Karpas-422 (cell line): ENCODE measurements at regions not wholly inside any gene's neighbourhood (a gene's known extent, or its start where the extent isn't known, plus 50 kb on each side); places are given as distances from the start of the nearest gene placed in this dataset.

Experiments used
- DNase-seq: peaks from one replicate; pipeline ENCODE4 v3.0.0-alpha.2; 2015
- H2AFZ ChIP-seq: fragments of 200-600 bp; sonication (generic); 2 replicates; pipeline ENCODE4 v1.6.1; 2014; ENCODE audit warnings: antibody characterized with exemption, low read length, mixed read lengths
- H3K27ac ChIP-seq: fragments of 200-600 bp; sonication (generic); 2 replicates; pipeline ENCODE4 v1.5.1; 2014; ENCODE audit warnings: mild to moderate bottlenecking, low read length, moderate library complexity
- H3K27me3 ChIP-seq: fragments of 200-600 bp; sonication (generic); 2 replicates; pipeline ENCODE4 v1.6.1; 2014; ENCODE audit warnings: low read length, mixed read lengths
- H3K36me3 ChIP-seq: fragments of 200-600 bp; sonication (generic); 2 replicates; pipeline ENCODE4 v1.6.1; 2014; ENCODE audit warnings: low read length, mixed read lengths; ENCODE audit not compliant: insufficient read depth
- H3K4me1 ChIP-seq: fragments of 200-600 bp; sonication (generic); 2 replicates; pipeline ENCODE4 v1.6.1; 2014; ENCODE audit warnings: mild to moderate bottlenecking, low read length, mixed read lengths
- H3K4me2 ChIP-seq: fragments of 200-600 bp; sonication (generic); 2 replicates; pipeline ENCODE4 v1.6.1; 2014; ENCODE audit warnings: low read length, low read depth, mild to moderate bottlenecking; ENCODE audit not compliant: poor library complexity, severe bottlenecking
- H3K4me3 ChIP-seq: fragments of 200-600 bp; sonication (generic); 2 replicates; pipeline ENCODE4 v1.5.1; 2014; ENCODE audit warnings: mild to moderate bottlenecking, antibody characterized with exemption, low read length, mixed read lengths
- H3K79me2 ChIP-seq: fragments of 200-600 bp; sonication (generic); 2 replicates; pipeline ENCODE4 v1.6.1; 2014; ENCODE audit warnings: mild to moderate bottlenecking, low read length, mixed read lengths
- H3K9ac ChIP-seq: fragments of 200-600 bp; sonication (generic); 2 replicates; pipeline ENCODE4 v1.6.0; 2014; ENCODE audit warnings: low read length
- H3K9me2 ChIP-seq: fragments of 200-600 bp; sonication (generic), shearing (Covaris generic); replicated peaks from 2 replicates; pipeline ENCODE4 v1.6.0; 2014; ENCODE audit warnings: mild to moderate bottlenecking, low read length, moderate library complexity; ENCODE audit not compliant: insufficient read depth
- H3K9me3 ChIP-seq: fragments of 300-700, 200-600 bp; sonication (generic); 2 replicates; pipeline ENCODE4 v1.6.1; 2014; ENCODE audit warnings: low read length, mixed read lengths
- H4K20me1 ChIP-seq: fragments of 200-600 bp; sonication (generic); 2 replicates; pipeline ENCODE4 v1.6.1; 2014; ENCODE audit warnings: mild to moderate bottlenecking, antibody characterized with exemption, low read length, low read depth; ENCODE audit not compliant: insufficient read depth

GRCh38 chr1:4276238-4276637 is 376.2 kb upstream of the C1orf174 start:
- Histone ChIP-seq H2AFZ (no peak overlapping the region), H3K27ac (no peak overlapping the region), H3K9me3 (no peaks in the 10 kb centered on the region), H3K9me2 (no peaks in the 10 kb centered on the region), H3K4me1 (no peaks in the 10 kb centered on the region), H4K20me1 (no peaks in the 10 kb centered on the region), H3K79me2 (no peaks in the 10 kb centered on the region), H3K9ac (no peak overlapping the region), H3K27me3 (no peaks in the 10 kb centered on the region; the same call in 1 of the 2 replicates), H3K4me3 (no peak overlapping the region), H3K4me2 (no peak overlapping the region), H3K36me3 (no peaks in the 10 kb centered on the region)
- DNase-seq: no peak

GRCh38 chr1:4277598-4277997 is 376.8 kb upstream of the AJAP1 start:
- Histone ChIP-seq H3K27me3 (no peaks in the 10 kb centered on the region; the same call in 1 of the 2 replicates), H3K27ac (no peak overlapping the region), H3K36me3 (no peaks in the 10 kb centered on the region), H3K9me2 (no peaks in the 10 kb centered on the region), H4K20me1 (no peaks in the 10 kb centered on the region), H3K79me2 (no peaks in the 10 kb centered on the region), H3K9me3 (no peaks in the 10 kb centered on the region), H2AFZ (no peak overlapping the region), H3K4me2 (no peak overlapping the region), H3K9ac (no peak overlapping the region), H3K4me1 (no peaks in the 10 kb centered on the region), H3K4me3 (no peak overlapping the region)
- no peak for DNase-seq

- Histone ChIP-seq H3K27me3 (peaks cover 3% of the 10 kb centered on the region; the same call in 1 of the 2 replicates), H3K4me2 (no peak overlapping the region), H3K4me3 (no peak overlapping the region), H3K27ac (no peak overlapping the region), H3K9me2 (no peaks in the 10 kb centered on the region), H2AFZ (no peak overlapping the region), H3K9me3 (no peaks in the 10 kb centered on the region), H3K36me3 (no peaks in the 10 kb centered on the region), H3K9ac (no peak overlapping the region), H4K20me1 (no peaks in the 10 kb centered on the region), H3K79me2 (no peaks in the 10 kb centered on the region), H3K4me1 (no peaks in the 10 kb centered on the region)
- DNase-seq: no peak
These were observed 369.4 kb upstream of the AJAP1 start for GRCh38 chr1:4284976-4285375.

- Histone ChIP-seq H3K27me3 (0 out of 2 replicates have a peak, but pooled peaks cover 3% of the 10 kb centered on the region), H4K20me1 (no peaks in the 10 kb centered on the region), H3K36me3 (no peaks in the 10 kb centered on the region), H3K9me2 (no peaks in the 10 kb centered on the region), H3K4me3 (no peak overlapping the region), H3K4me1 (no peaks in the 10 kb centered on the region), H3K9me3 (no peaks in the 10 kb centered on the region), H2AFZ (no peak overlapping the region), H3K79me2 (no peaks in the 10 kb centered on the region), H3K27ac (no peak overlapping the region), H3K4me2 (no peak overlapping the region), H3K9ac (no peak overlapping the region)
- DNase-seq: no peak
These were observed 361.5 kb upstream of the AJAP1 start for GRCh38 chr1:4292861-4293260.

- Histone ChIP-seq H4K20me1 (no peaks in the 10 kb centered on the region), H3K9me3 (no peaks in the 10 kb centered on the region), H3K4me2 (no peak overlapping the region), H3K27me3 (no peaks in the 10 kb centered on the region), H3K36me3 (no peaks in the 10 kb centered on the region), H3K9ac (no peak overlapping the region), H3K4me1 (no peaks in the 10 kb centered on the region), H3K9me2 (no peaks in the 10 kb centered on the region), H2AFZ (no peak overlapping the region), H3K27ac (no peak overlapping the region), H3K4me3 (no peak overlapping the region), H3K79me2 (no peaks in the 10 kb centered on the region)
- no peak for DNase-seq
These were observed 355.9 kb upstream of the AJAP1 start for GRCh38 chr1:4298361-4299083.

- H3K9me2 ChIP-seq: no peaks in the 10 kb centered on the region
- H3K36me3 ChIP-seq: no peaks in the 10 kb centered on the region
- no peaks in the 10 kb centered on the region for H3K9me3 ChIP-seq
- H3K4me1 ChIP-seq: no peaks in the 10 kb centered on the region
- H3K4me3 ChIP-seq: no peak overlapping the region
- H3K27ac ChIP-seq: no peak overlapping the region
- DNase-seq: no peak
- no peak overlapping the region for H3K4me2 ChIP-seq
- H4K20me1 ChIP-seq: no peaks in the 10 kb centered on the region
- no peaks in the 10 kb centered on the region for H3K27me3 ChIP-seq
- H3K79me2 ChIP-seq: no peaks in the 10 kb centered on the region
- H2AFZ ChIP-seq: no peak overlapping the region
- H3K9ac ChIP-seq: no peak overlapping the region
These were observed 353.4 kb upstream of the AJAP1 start for GRCh38 chr1:4301007-4301406.

GRCh38 chr1:4303303-4303702 is 351.1 kb upstream of the AJAP1 start:
- Histone ChIP-seq H3K79me2 (no peaks in the 10 kb centered on the region), H3K36me3 (no peaks in the 10 kb centered on the region), H3K27ac (no peak overlapping the region), H3K9me3 (no peaks in the 10 kb centered on the region), H2AFZ (no peak overlapping the region), H3K4me3 (no peak overlapping the region), H4K20me1 (no peaks in the 10 kb centered on the region), H3K4me2 (no peak overlapping the region), H3K27me3 (no peaks in the 10 kb centered on the region), H3K4me1 (no peaks in the 10 kb centered on the region), H3K9me2 (no peaks in the 10 kb centered on the region), H3K9ac (no peak overlapping the region)
- DNase-seq: no peak

- H3K4me3 ChIP-seq: no peak overlapping the region
- DNase-seq: no peak
- no peaks in the 10 kb centered on the region for H3K9me3 ChIP-seq
- peaks cover 6% of the 10 kb centered on the region for H3K4me1 ChIP-seq
- H3K9me2 ChIP-seq: no peaks in the 10 kb centered on the region
- H4K20me1 ChIP-seq: no peaks in the 10 kb centered on the region
- no peaks in the 10 kb centered on the region for H3K27me3 ChIP-seq
- H3K27ac ChIP-seq: no peak overlapping the region
- H3K79me2 ChIP-seq: no peaks in the 10 kb centered on the region
- H3K4me2 ChIP-seq: no peak overlapping the region
- H3K9ac ChIP-seq: no peak overlapping the region
- H3K36me3 ChIP-seq: no peaks in the 10 kb centered on the region
- H2AFZ ChIP-seq: no peak overlapping the region
These were observed 348.7 kb upstream of the AJAP1 start for GRCh38 chr1:4305526-4306301.
